Parathyroid adenoma (tissue), 2 donors: ENCODE measurements at regions not wholly inside any gene's neighbourhood (a gene's known extent, or its start where the extent isn't known, plus 50 kb on each side); places are given as distances from the start of the nearest gene placed in this dataset.

Source experiments
- H2AFZ ChIP-seq: fragments of 300-600 bp; sonication (generic); one replicate; pipeline ENCODE4 v1.7.0; 2017; ENCODE audit warnings: antibody characterized with exemption, mild to moderate bottlenecking
- H3K27ac ChIP-seq: fragments of 300-600 bp; sonication (generic); one replicate; pipeline ENCODE4 v1.7.0; 2017
- H3K27me3 ChIP-seq: fragments of 300-600 bp; sonication (generic); one replicate; pipeline ENCODE4 v1.7.0; 2017; ENCODE audit warnings: low read length; ENCODE audit not compliant: control insufficient read depth, insufficient read depth
- H3K36me3 ChIP-seq: fragments of 300-600 bp; sonication (generic); one replicate; pipeline ENCODE4 v1.7.0; 2017; ENCODE audit warnings: low read length; ENCODE audit not compliant: control insufficient read depth, insufficient read depth
- H3K4me1 ChIP-seq: fragments of 300-600 bp; sonication (generic); one replicate; pipeline ENCODE4 v1.7.0; 2017; ENCODE audit warnings: control low read depth
- H3K4me2 ChIP-seq: fragments of 300-600 bp; sonication (generic); one replicate; pipeline ENCODE4 v1.7.0; 2017; ENCODE audit warnings: low read length
- H3K4me3 ChIP-seq: fragments of 300-600 bp; sonication (generic); one replicate; pipeline ENCODE4 v1.7.0; 2017; ENCODE audit warnings: low read depth, low read length
- H3K79me2 ChIP-seq: fragments of 300-600 bp; sonication (generic); one replicate; pipeline ENCODE4 v1.7.0; 2017; ENCODE audit warnings: control low read depth
- H3K9ac ChIP-seq: fragments of 300-600 bp; sonication (generic); one replicate; pipeline ENCODE4 v1.7.0; 2017; ENCODE audit warnings: mild to moderate bottlenecking
- H3K9me3 ChIP-seq: fragments of 300-600 bp; sonication (generic); one replicate; pipeline ENCODE4 v1.7.0; 2017; ENCODE audit warnings: low read length; ENCODE audit not compliant: control insufficient read depth
- CTCF ChIP-seq: fragments of 300-600 bp; sonication (generic); IDR thresholded peaks from one replicate; pipeline ENCODE4 v1.7.0; 2017; ENCODE audit warnings: antibody characterized with exemption, mild to moderate bottlenecking
- donor health status: primary hyperparathyroidism.

- no peak for TF ChIP-seq CTCF
- H3K9ac ChIP-seq = no peak overlapping the region
- H3K27ac ChIP-seq = no peak overlapping the region
- no peak overlapping the region for H3K4me2 ChIP-seq
- peaks cover 4% of the 10 kb centered on the region for H3K27me3 ChIP-seq
- no peak overlapping the region for H2AFZ ChIP-seq
- H3K36me3 ChIP-seq = no peaks in the 10 kb centered on the region
- no peak overlapping the region for H3K4me3 ChIP-seq
- H3K4me1 ChIP-seq = no peaks in the 10 kb centered on the region
- no peaks in the 10 kb centered on the region for H3K79me2 ChIP-seq
- no peaks in the 10 kb centered on the region for H3K9me3 ChIP-seq
Observed at GRCh38 chr4:1490011-1490653, 83.9 kb upstream of the NKX1-1 start.

GRCh38 chr4:1489639-1489995 is 83.4 kb upstream of the NKX1-1 start:
- TF ChIP-seq CTCF = no peak
- H3K27me3 ChIP-seq = peaks cover 4% of the 10 kb centered on the region

GRCh38 chr4:1488831-1489638 is 82.8 kb upstream of the NKX1-1 start:
- peaks cover 4% of the 10 kb centered on the region for H3K27me3 ChIP-seq

More at GRCh38 chr4:1489639-1489995, 83.4 kb upstream of the NKX1-1 start:
- Histone ChIP-seq H3K9me3 (no peaks in the 10 kb centered on the region), H3K4me2 (no peak overlapping the region), H3K4me1 (no peaks in the 10 kb centered on the region), H3K36me3 (no peaks in the 10 kb centered on the region), H3K4me3 (no peak overlapping the region), H3K27ac (no peak overlapping the region), H2AFZ (no peak overlapping the region), H3K9ac (no peak overlapping the region), H3K79me2 (no peaks in the 10 kb centered on the region)

GRCh38 chr4:1488357-1488756 is 82.1 kb upstream of the NKX1-1 start:
- Histone ChIP-seq H2AFZ (no peak overlapping the region), H3K9me3 (no peaks in the 10 kb centered on the region), H3K4me3 (no peak overlapping the region), H3K4me2 (no peak overlapping the region), H3K27me3 (peaks cover 4% of the 10 kb centered on the region), H3K27ac (no peak overlapping the region), H3K9ac (no peak overlapping the region), H3K79me2 (no peaks in the 10 kb centered on the region), H3K4me1 (no peaks in the 10 kb centered on the region), H3K36me3 (no peaks in the 10 kb centered on the region)
- no peak for TF ChIP-seq CTCF

More at GRCh38 chr4:1488831-1489638, 82.8 kb upstream of the NKX1-1 start:
- TF ChIP-seq CTCF = no peak
- Histone ChIP-seq H3K9me3 (no peaks in the 10 kb centered on the region), H3K4me2 (no peak overlapping the region), H3K4me1 (no peaks in the 10 kb centered on the region), H3K27ac (no peak overlapping the region), H3K36me3 (no peaks in the 10 kb centered on the region), H3K9ac (no peak overlapping the region), H3K79me2 (no peaks in the 10 kb centered on the region), H3K4me3 (no peak overlapping the region), H2AFZ (no peak overlapping the region)
